Nephron (organoid): ENCODE measurements at regions not wholly inside any gene's neighbourhood (a gene's known extent, or its start where the extent isn't known, plus 50 kb on each side); places are given as distances from the start of the nearest gene placed in this dataset.

Experiments used
- H3K27ac Mint-ChIP-seq, 3 experiments: 2 replicates each; pipeline ENCODE4 v1.8.0; 2020; ENCODE audit warnings: mixed read lengths in 3 of 3, mild to moderate bottlenecking in 2 of 3, moderate library complexity in 1 of 3
- H3K27me3 Mint-ChIP-seq: 2 replicates; pipeline ENCODE4 v1.8.0; 2021; ENCODE audit warnings: low read depth, mild to moderate bottlenecking, moderate library complexity, mixed read lengths
- H3K36me3 Mint-ChIP-seq: 2 replicates; pipeline ENCODE4 v1.8.0; 2020; ENCODE audit warnings: low read depth, mixed read lengths
- H3K4me1 Mint-ChIP-seq: 2 replicates; pipeline ENCODE4 v1.8.0; 2020; ENCODE audit warnings: mixed read lengths
- H3K4me3 Mint-ChIP-seq, 3 experiments: 2 replicates each; pipeline ENCODE4 v1.8.0; 2020; ENCODE audit warnings: mild to moderate bottlenecking in 3 of 3, mixed read lengths in 3 of 3, moderate library complexity in 2 of 3
- H3K9me3 Mint-ChIP-seq: 2 replicates; pipeline ENCODE4 v1.8.0; 2020; ENCODE audit warnings: mixed read lengths
- CTCF ChIP-seq, 3 experiments: fragments of 200-600 bp; sonication (generic); IDR thresholded peaks; one replicate each; pipeline ENCODE4 v1.5.0; 2021; ENCODE audit warnings: antibody characterized with exemption in 3 of 3; ENCODE audit not compliant: unreplicated experiment in 3 of 3

- H3K4me1 Mint-ChIP-seq, result peaks cover 36% of the 10 kb centered on the region
- peak overlapping the region; percentile 7 to 61 (median 60) for H3K27ac Mint-ChIP-seq
- H3K9me3 Mint-ChIP-seq, result no peaks in the 10 kb centered on the region
- H3K27me3 Mint-ChIP-seq, result no peaks in the 10 kb centered on the region
- no peak overlapping the region for H3K4me3 Mint-ChIP-seq
- no peak for TF ChIP-seq CTCF (IDR thresholded peaks at IDR 0.05; ENCODE audit: unreplicated experiment in 3 of 3)
- H3K36me3 Mint-ChIP-seq, result no peaks in the 10 kb centered on the region
Measured at GRCh38 chr5:74017112-74017511, 391.1 kb downstream of the ARHGEF28 start.

GRCh38 chr5:74016373-74016772 lies 390.4 kb downstream of the ARHGEF28 start:
- H3K9me3 Mint-ChIP-seq, result no peaks in the 10 kb centered on the region
- H3K27me3 Mint-ChIP-seq, result no peaks in the 10 kb centered on the region
- H3K4me1 Mint-ChIP-seq, result peaks cover 43% of the 10 kb centered on the region
- H3K4me3 Mint-ChIP-seq, result no peak overlapping the region
- peak overlapping the region; percentile 7 to 61 (median 60) for H3K27ac Mint-ChIP-seq
- H3K36me3 Mint-ChIP-seq, result no peaks in the 10 kb centered on the region
- no peak for TF ChIP-seq CTCF (IDR thresholded peaks at IDR 0.05; ENCODE audit: unreplicated experiment in 3 of 3)

- Mint-ChIP-seq H3K27ac (peak overlapping the region in 2 of 3 experiments; percentile 32 to 66), H3K4me1 (peaks cover 39% of the 10 kb centered on the region)
Measured at GRCh38 chr5:74015716-74016115, 389.7 kb downstream of the ARHGEF28 start.

DNA sequence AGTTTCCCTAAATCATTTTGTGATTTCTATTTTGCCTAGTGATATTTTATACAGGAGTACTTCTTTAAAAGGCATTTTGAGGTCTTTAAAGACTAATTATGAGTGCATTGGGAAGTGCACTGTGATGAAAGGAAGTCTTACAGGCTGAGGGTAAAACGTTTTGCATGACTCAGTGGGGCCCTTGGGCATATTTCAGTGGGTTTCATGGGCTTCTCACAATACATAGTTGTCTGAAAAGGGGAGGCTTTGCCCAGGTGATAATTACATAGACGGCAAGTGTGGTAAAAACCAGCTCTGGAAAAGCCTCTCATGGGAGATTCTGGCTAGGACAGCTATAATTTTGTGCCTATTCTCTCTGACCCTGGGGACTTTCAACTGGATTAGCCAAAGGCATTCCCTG lies 387.2 kb downstream of the ARHGEF28 start:
- H3K9me3 Mint-ChIP-seq, result no peaks in the 10 kb centered on the region
- no peaks in the 10 kb centered on the region for H3K36me3 Mint-ChIP-seq
- no peak overlapping the region for H3K4me3 Mint-ChIP-seq
- H3K4me1 Mint-ChIP-seq, result peaks cover 21% of the 10 kb centered on the region
- H3K27me3 Mint-ChIP-seq, result no peaks in the 10 kb centered on the region
- no peak for TF ChIP-seq CTCF (IDR thresholded peaks at IDR 0.05; ENCODE audit: unreplicated experiment in 3 of 3)
- peak overlapping the region in 2 of 3 experiments; percentile 40 to 55 for H3K27ac Mint-ChIP-seq

More at GRCh38 chr5:74015716-74016115, 389.7 kb downstream of the ARHGEF28 start:
- Mint-ChIP-seq H3K4me3 (no peak overlapping the region), H3K36me3 (no peaks in the 10 kb centered on the region), H3K9me3 (no peaks in the 10 kb centered on the region), H3K27me3 (no peaks in the 10 kb centered on the region)
- TF ChIP-seq CTCF (IDR thresholded peaks at IDR 0.05; ENCODE audit: unreplicated experiment in 3 of 3), result no peak

DNA sequence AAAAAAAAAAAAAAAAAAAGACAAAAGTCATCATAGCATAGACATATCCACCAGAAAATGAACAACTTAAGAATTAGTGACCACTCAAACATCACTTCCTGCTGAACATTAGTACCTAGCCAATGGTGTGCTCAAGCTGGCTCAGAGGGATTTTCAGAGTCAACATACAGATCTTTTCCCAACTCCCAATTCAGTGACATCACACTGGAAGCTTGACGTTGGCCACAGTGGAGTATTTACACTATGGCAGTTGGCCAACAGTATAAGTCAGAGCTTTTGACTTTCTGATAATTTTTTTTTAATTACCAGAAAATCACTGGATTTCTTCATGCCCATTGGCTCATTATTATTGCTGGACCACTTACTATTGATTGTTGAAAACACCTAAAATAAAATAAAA lies 383.5 kb downstream of the ARHGEF28 start:
- H3K36me3 Mint-ChIP-seq, result peaks cover 4% of the 10 kb centered on the region
- peaks cover 12% of the 10 kb centered on the region for H3K9me3 Mint-ChIP-seq
- no peak overlapping the region for H3K27ac Mint-ChIP-seq
- H3K4me1 Mint-ChIP-seq, result peaks cover 11% of the 10 kb centered on the region
- H3K27me3 Mint-ChIP-seq, result no peaks in the 10 kb centered on the region
- H3K4me3 Mint-ChIP-seq, result no peak overlapping the region
- TF ChIP-seq CTCF (IDR thresholded peaks at IDR 0.05; ENCODE audit: unreplicated experiment in 3 of 3), result no peak

DNA sequence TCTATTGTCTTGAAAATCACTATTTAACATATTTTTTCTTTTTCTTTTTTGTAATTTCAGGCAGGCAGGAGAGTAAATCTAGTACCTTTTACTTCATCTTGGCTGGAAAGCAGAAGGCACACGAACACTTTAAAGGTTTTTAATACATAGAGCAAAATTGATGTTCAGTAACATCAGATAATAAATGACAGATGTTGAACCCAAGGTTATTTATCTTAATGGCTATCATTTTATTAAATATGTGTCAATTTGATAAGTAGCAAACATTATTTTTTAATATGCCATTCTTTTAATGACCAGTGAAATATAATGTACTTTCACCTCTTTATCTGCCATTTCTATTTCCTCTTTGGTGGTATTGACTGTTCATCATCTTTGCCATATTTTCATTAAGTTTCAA lies 381.2 kb downstream of the ARHGEF28 start:
- peaks cover 4% of the 10 kb centered on the region for H3K36me3 Mint-ChIP-seq
- H3K27me3 Mint-ChIP-seq, result no peaks in the 10 kb centered on the region
- no peak for TF ChIP-seq CTCF (IDR thresholded peaks at IDR 0.05; ENCODE audit: unreplicated experiment in 3 of 3)
- peaks cover 14% of the 10 kb centered on the region for H3K9me3 Mint-ChIP-seq
- no peak overlapping the region for H3K4me3 Mint-ChIP-seq
- H3K4me1 Mint-ChIP-seq, result peaks cover 8% of the 10 kb centered on the region
- H3K27ac Mint-ChIP-seq, result no peak overlapping the region
